SK-N-SH (cell line): ENCODE measurements at regions not wholly inside any gene's neighbourhood (a gene's known extent, or its start where the extent isn't known, plus 50 kb on each side); places are given as distances from the start of the nearest gene placed in this dataset.

Experiments
- CTCF ChIP-seq: fragments of 200-600 bp; sonication (generic); IDR thresholded peaks from 2 replicates; pipeline ENCODE4 v1.6.1; 2017; ENCODE audit warnings: antibody characterized with exemption, mild to moderate bottlenecking, moderate library complexity
- TF ChIP-seq, protein P1 (sequence below): IDR thresholded peaks from 2 replicates; pipeline ENCODE4 v1.4.0; 2012; ENCODE audit warnings: low read depth

- TF ChIP-seq CTCF, result no peak
- TF ChIP-seq, protein P1, sequence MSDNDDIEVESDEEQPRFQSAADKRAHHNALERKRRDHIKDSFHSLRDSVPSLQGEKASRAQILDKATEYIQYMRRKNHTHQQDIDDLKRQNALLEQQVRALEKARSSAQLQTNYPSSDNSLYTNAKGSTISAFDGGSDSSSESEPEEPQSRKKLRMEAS, result no peak
These were observed 348.0 kb downstream of the GPAM start for GRCh38 chr10:111835574-111835973.
